H1 (cell line): ENCODE measurements at regions not wholly inside any gene's neighbourhood (a gene's known extent, or its start where the extent isn't known, plus 50 kb on each side); places are given as distances from the start of the nearest gene placed in this dataset.

Experiments
- BCL11A ChIP-seq, 2 experiments: IDR thresholded peaks; one replicate each; pipeline ENCODE4 v1.6.1; 2011; ENCODE audit warnings: low read depth in 2 of 2, low read length in 2 of 2, mild to moderate bottlenecking in 2 of 2
- CHD7 ChIP-seq: fragments of 300-600 bp; sonication (generic); IDR thresholded peaks from 2 replicates; pipeline ENCODE4 v1.7.1; 2012; ENCODE audit warnings: low read length, moderate library complexity, mild to moderate bottlenecking, inconsistent platforms; ENCODE audit not compliant: insufficient replicate concordance
- MAFK ChIP-seq: IDR thresholded peaks from 2 replicates; pipeline ENCODE4 v1.6.1; 2012; ENCODE audit warnings: low read depth, mild to moderate bottlenecking, improper control_type of control experiment, low read length

- no peak for TF ChIP-seq CHD7
- TF ChIP-seq BCL11A (IDR thresholded peaks at IDR 0.05; ENCODE audit: low read depth in 2 of 2, low read length in 2 of 2): no peak
- TF ChIP-seq MAFK: no peak
Observed at GRCh38 chr7:109276348-109276747, 706.7 kb downstream of the DNAJB9 start (continued).
